ENCODE measurements at regions not wholly inside any gene's neighbourhood (a gene's known extent, or its start where the extent isn't known, plus 50 kb on each side); places are given as distances from the start of the nearest gene placed in this dataset.
"Not testable (repeated sequence)": the region's sequence is repeated elsewhere in the genome, so short reads cannot be mapped to it uniquely, and the experiment has no call there.

DNA sequence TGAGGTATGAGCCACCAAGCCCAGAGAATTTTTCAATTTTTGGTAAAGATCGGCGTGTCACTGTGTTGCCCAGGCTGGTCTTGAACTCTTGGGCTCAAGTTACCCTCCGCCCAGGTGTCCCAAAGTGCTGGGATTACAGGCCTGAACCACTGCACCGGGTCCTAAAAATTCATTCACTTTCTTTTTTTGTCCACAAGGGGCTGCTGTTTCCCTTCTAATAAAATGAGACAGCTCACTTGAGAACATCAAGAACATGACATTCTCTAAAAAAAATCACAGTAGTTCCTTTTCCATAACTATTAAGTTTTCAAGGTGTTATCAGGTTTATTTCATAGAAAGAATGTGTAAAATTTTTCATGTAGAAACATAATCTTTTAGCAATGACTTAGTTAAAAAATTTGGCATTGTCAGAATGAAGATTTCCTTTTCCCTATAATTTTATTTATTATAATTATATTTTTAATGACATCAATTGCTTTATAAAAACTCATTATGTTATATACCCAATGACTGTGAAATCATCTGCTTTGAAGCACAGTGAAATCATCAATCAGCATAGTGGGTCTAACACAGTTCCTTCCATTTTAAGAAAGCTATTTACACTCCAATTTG lies 1723.8 kb upstream of the DEFB115 start:
- not testable (repeated sequence) for DNase-seq (ENCODE audit: low spot score)

DNA sequence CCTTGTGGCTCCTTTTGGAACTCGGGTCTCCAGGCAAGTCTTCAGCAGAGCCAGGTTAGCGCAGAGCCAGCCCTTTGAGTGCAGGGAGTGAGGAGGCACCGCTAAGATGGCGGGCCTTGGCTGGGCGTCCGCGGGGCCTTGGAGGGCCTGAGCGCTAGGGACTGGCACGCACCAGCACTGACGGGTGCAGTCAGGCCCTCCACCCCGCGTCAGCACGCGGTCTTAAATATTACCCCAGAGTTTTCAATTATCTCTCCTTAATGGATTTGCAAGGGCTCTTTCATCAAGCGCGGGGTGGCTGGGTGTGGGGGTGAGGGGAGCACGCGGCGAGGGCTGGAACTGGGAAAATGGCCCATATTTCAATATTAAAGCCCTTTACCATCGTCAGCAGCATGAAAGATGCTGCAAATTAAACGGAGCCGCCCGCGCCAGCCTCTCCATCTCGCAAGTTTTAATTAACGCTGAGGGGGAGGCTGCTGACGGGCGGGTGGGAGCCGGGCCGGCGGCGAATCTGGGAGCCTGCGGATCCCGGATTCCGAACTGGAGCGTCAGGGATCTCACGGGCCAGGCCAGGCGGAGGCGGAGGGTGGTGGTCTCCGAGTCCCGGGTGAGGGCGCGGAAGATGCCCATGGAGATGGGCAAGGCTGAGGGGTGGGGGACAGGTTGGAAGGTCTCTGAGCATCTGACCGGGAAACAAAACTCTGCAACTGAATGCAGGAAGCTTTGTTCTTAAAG lies 1690.4 kb upstream of the DEFB115 start:
- not testable (repeated sequence) for DNase-seq (ENCODE audit: low spot score)

DNA sequence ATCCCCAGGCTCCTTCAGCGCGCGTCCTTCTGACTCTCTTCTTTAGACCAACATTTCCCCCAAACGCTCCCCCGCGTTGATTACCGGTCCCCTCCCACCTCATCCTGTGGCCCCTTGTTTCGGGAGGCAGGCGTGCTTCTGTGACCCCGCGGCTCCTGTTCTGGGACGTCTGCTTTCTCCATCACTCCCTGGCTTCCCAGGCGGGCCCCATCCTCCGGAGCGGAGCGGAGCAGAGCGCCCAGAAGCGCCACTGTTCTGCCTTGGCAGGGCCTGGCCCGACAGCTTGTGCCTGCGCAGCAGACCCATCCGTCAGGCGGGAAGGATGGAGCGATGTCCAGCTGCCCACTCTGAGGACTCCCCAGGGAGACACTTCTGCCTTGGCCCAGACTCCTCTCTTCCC lies 1689.8 kb upstream of the DEFB115 start:
- not testable (repeated sequence) for DNase-seq (ENCODE audit: low spot score)

DNA sequence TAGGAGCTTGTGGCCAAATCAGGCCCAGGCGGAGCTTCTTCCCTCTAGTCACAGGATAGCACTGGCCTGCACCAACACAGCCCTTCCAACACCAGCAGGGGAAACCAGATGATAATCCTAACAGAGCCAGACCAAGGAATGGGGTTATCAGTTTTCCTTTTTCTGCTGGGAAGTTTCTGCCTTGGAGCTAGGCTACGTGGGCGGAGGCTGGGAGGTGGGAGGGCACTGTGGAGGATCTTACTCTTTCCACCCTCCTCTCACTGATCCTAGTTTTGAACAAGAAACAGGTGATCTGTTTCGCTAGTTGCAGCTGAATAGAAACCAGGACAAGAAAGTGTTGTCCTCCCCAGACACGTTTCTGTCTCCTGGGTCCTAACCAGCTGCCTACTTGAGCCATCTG lies 1687.3 kb upstream of the DEFB115 start:
- DNase-seq (ENCODE audit: low spot score) = not testable (repeated sequence)

DNA sequence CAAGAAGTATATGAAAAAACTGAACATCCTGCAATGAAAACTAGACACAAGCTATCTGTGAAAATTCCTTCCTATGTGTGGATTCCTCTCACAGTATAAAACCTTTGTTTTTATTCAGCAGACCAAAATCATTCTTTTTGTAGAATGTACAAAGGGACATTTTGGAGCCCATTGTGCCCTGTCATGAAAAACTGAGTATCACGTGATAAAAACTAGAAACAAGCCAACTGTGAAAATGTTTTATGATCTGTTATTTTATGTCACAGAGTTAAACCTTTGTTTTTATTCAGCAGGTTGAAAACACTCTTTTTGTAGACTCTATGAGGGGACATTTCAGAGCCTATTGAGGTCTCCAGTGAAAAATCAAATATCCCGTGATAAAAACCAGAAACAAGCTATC lies 1667.9 kb upstream of the DEFB115 start:
- DNase-seq (ENCODE audit: low spot score) = not testable (repeated sequence)

DNA sequence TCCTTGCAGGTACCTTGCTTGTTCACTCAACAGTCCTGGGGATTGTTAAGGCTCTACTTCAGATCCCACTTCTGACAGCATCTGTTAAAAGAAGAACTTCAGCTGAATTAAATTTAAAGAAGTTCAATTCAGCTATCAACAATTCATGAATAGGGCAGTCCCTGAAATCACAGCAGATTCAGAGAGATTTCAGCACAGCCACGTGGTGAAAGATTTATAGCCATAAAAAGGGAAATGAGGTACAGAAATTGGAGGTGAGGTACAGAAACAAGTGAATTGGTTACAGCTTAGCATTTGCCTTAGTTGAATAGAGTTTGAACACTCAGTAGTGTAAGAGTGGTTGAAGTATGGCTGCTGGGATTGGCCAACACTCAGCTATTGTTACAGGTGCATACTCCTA lies 1653.3 kb upstream of the DEFB115 start:
- not testable (repeated sequence) for DNase-seq (ENCODE audit: low spot score)

DNA sequence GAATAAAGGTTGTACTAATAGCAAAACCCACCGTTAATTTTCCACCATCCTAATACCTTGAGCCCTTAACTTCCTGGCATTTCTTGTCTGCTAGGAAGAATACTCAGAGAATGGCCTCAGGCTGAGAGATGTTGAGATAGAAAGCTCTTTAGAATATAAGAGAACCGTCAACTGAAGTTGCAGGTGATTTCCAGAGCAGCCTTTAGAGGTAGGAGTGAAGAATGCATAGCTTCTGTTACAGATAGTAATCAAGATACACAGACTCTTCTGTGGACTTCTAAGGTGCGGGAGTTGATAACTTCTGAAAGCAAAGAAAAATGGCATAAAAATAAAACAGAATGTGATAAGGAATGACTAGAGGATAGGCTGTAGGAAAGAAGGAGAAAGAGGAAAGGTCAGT lies 1651.3 kb upstream of the DEFB115 start:
- DNase-seq (ENCODE audit: low spot score) = not testable (repeated sequence)

DNA sequence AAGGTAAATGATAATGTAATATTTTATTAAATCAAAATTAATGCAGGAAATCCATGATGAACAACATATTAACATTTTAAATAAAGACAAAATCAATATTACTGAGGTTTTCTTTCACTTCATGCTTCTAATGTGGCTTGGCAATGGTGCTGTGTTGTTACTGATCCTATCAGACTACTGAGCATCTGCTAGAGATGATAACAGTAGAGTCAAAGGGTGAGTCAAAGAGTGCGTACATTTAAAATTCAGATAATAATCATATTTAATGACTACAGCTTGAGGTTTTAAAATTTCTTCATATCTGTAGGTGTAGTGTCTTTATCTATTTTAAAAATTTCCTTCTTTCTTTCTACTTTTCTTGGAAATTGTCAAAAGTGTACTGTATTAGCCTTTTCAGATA lies 1628.1 kb upstream of the DEFB115 start:
- not testable (repeated sequence) for DNase-seq (ENCODE audit: low spot score)

Data from germinal center (tissue), 1 donor.